ENCODE measurements at regions not wholly inside any gene's neighbourhood (a gene's known extent, or its start where the extent isn't known, plus 50 kb on each side); places are given as distances from the start of the nearest gene placed in this dataset.
A peak's percentile ranks its signal among the peaks of the same experiment; 100 is the strongest.

DNA sequence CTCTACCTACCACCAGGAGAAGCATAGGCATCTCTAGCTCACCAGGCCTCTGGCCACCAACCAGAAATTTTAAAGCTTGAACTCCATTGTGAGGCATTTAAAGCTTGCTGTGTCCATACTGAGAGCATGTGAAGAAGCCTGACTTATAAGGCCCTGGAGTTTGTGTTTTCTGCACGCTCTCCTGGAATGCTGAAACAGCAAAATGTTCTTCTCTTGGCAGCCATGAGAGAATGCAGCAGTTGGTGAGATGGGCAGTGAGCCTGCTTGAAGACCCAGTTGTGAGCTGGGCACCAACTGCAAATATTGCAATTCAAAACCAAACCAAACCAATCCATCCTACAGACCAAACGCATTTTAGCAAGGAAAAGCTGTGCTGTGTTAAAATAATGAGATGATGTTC is 170.0 kb upstream of the IVNS1ABP start:
- no peaks in the 10 kb centered on the region for H3K9me3 ChIP-seq (ENCODE audit: control insufficient read depth in 5 of 5, low read length in 5 of 5)
- no peak overlapping the region for H3K9ac ChIP-seq (ENCODE audit: low read length in 5 of 5)
- H3K4me1 ChIP-seq (ENCODE audit: control insufficient read depth in 5 of 5, insufficient read depth in 5 of 5, low read length in 5 of 5): peaks cover 6 to 21% (median 11%) of the 10 kb centered on the region in 5 donors
- H3K36me3 ChIP-seq (ENCODE audit: control insufficient read depth in 5 of 5, insufficient read depth in 5 of 5, low read length in 5 of 5): no peaks in the 10 kb centered on the region
- H3K27ac ChIP-seq (ENCODE audit: low read depth, low read length): no peak overlapping the region
- H3K27me3 ChIP-seq (ENCODE audit: control insufficient read depth in 5 of 5, insufficient read depth in 4 of 5, low read length in 5 of 5): no peaks in the 10 kb centered on the region
- H3K4me3 ChIP-seq (ENCODE audit: low read depth in 1 of 5, low read length in 5 of 5): no peak overlapping the region

DNA sequence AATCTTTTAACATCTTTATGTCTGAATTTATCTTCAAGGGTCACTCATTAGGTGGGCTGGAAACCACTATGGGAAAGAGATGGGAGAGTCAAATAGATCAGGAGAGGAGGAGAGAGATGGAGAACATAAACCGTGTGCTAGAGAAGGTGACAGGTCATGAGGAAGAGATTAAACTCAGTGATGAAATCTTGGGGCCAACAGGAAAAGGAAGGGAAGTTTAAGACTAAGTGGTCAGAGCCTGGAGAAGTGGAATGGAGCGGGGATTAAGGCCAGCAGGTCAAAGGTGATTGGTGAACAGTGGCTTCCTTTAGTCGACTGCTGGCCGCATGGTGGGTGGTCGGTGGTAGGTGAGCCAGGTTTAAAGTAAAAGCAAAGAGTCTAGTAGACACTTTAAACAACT is 169.3 kb upstream of the IVNS1ABP start:
- Histone ChIP-seq H3K27ac (ENCODE audit: low read depth, low read length) (no peak overlapping the region), H3K9ac (ENCODE audit: low read length in 5 of 5) (no peak overlapping the region), H3K9me3 (ENCODE audit: control insufficient read depth in 5 of 5, low read length in 5 of 5) (no peaks in the 10 kb centered on the region), H3K27me3 (ENCODE audit: control insufficient read depth in 5 of 5, insufficient read depth in 4 of 5, low read length in 5 of 5) (no peaks in the 10 kb centered on the region), H3K36me3 (ENCODE audit: control insufficient read depth in 5 of 5, insufficient read depth in 5 of 5, low read length in 5 of 5) (no peaks in the 10 kb centered on the region), H3K4me3 (ENCODE audit: low read depth in 1 of 5, low read length in 5 of 5) (no peak overlapping the region), H3K4me1 (ENCODE audit: control insufficient read depth in 5 of 5, insufficient read depth in 5 of 5, low read length in 5 of 5) (peaks cover 6 to 21% (median 11%) of the 10 kb centered on the region in 5 donors)

- H3K9ac ChIP-seq (ENCODE audit: low read length in 5 of 5): no peak overlapping the region
- H3K4me3 ChIP-seq (ENCODE audit: low read depth in 1 of 5, low read length in 5 of 5): no peak overlapping the region
- H3K9me3 ChIP-seq (ENCODE audit: control insufficient read depth in 5 of 5, low read length in 5 of 5): no peaks in the 10 kb centered on the region
- H3K27me3 ChIP-seq (ENCODE audit: control insufficient read depth in 5 of 5, insufficient read depth in 4 of 5, low read length in 5 of 5): no peaks in the 10 kb centered on the region
- peaks cover 6 to 20% (median 9%) of the 10 kb centered on the region in 5 donors for H3K4me1 ChIP-seq (ENCODE audit: control insufficient read depth in 5 of 5, insufficient read depth in 5 of 5, low read length in 5 of 5)
- no peaks in the 10 kb centered on the region for H3K36me3 ChIP-seq (ENCODE audit: control insufficient read depth in 5 of 5, insufficient read depth in 5 of 5, low read length in 5 of 5)
- peak overlapping the region; percentile 32 for H3K27ac ChIP-seq (ENCODE audit: low read depth, low read length)
Measured at GRCh38 chr1:185483664-185484450, 166.8 kb upstream of the IVNS1ABP start.

GRCh38 chr1:185483217-185483616 is 166.2 kb upstream of the IVNS1ABP start:
- H3K9ac ChIP-seq (ENCODE audit: low read length in 5 of 5): no peak overlapping the region
- H3K27ac ChIP-seq (ENCODE audit: low read depth, low read length): no peak overlapping the region
- peaks cover 6 to 15% (median 7%) of the 10 kb centered on the region in 5 donors for H3K4me1 ChIP-seq (ENCODE audit: control insufficient read depth in 5 of 5, insufficient read depth in 5 of 5, low read length in 5 of 5)
- H3K27me3 ChIP-seq (ENCODE audit: control insufficient read depth in 5 of 5, insufficient read depth in 4 of 5, low read length in 5 of 5): no peaks in the 10 kb centered on the region
- H3K9me3 ChIP-seq (ENCODE audit: control insufficient read depth in 5 of 5, low read length in 5 of 5): no peaks in the 10 kb centered on the region
- H3K4me3 ChIP-seq (ENCODE audit: low read depth in 1 of 5, low read length in 5 of 5): no peak overlapping the region
- H3K36me3 ChIP-seq (ENCODE audit: control insufficient read depth in 5 of 5, insufficient read depth in 5 of 5, low read length in 5 of 5): no peaks in the 10 kb centered on the region

DNA sequence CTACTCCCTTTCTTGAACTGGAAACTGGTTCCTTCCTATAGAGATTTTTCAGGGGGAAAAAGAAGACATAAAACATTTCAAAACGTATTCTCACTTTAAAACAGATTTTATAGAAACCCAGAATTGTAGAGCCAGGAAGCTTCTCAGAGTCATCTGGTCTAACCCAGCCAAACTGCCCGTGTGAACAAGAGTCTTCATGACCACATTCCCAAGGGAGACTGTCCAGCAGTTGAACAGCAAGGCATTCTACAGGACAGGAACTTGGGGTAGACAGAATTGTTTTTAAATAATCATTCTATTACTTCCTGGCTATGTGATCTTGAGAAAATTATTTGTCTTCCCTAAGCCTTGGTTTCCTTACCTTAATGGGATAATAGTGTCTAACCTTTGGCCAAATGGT is 163.5 kb upstream of the IVNS1ABP start:
- H3K27ac ChIP-seq (ENCODE audit: low read depth, low read length): no peak overlapping the region
- no peaks in the 10 kb centered on the region for H3K27me3 ChIP-seq (ENCODE audit: control insufficient read depth in 5 of 5, insufficient read depth in 4 of 5, low read length in 5 of 5)
- H3K4me1 ChIP-seq (ENCODE audit: control insufficient read depth in 5 of 5, insufficient read depth in 5 of 5, low read length in 5 of 5): peaks cover 6 to 12% (median 7%) of the 10 kb centered on the region in 5 donors
- no peaks in the 10 kb centered on the region for H3K36me3 ChIP-seq (ENCODE audit: control insufficient read depth in 5 of 5, insufficient read depth in 5 of 5, low read length in 5 of 5)
- H3K9me3 ChIP-seq (ENCODE audit: control insufficient read depth in 5 of 5, low read length in 5 of 5): no peaks in the 10 kb centered on the region
- H3K9ac ChIP-seq (ENCODE audit: low read length in 5 of 5): no peak overlapping the region
- no peak overlapping the region for H3K4me3 ChIP-seq (ENCODE audit: low read depth in 1 of 5, low read length in 5 of 5)

GRCh38 chr1:185479796-185480195 is 162.8 kb upstream of the IVNS1ABP start:
- Histone ChIP-seq H3K36me3 (ENCODE audit: control insufficient read depth in 5 of 5, insufficient read depth in 5 of 5, low read length in 5 of 5) (no peaks in the 10 kb centered on the region), H3K4me1 (ENCODE audit: control insufficient read depth in 5 of 5, insufficient read depth in 5 of 5, low read length in 5 of 5) (peaks cover 6 to 12% (median 7%) of the 10 kb centered on the region in 5 donors), H3K27ac (ENCODE audit: low read depth, low read length) (no peak overlapping the region), H3K27me3 (ENCODE audit: control insufficient read depth in 5 of 5, insufficient read depth in 4 of 5, low read length in 5 of 5) (no peaks in the 10 kb centered on the region), H3K4me3 (ENCODE audit: low read depth in 1 of 5, low read length in 5 of 5) (no peak overlapping the region), H3K9ac (ENCODE audit: low read length in 5 of 5) (no peak overlapping the region), H3K9me3 (ENCODE audit: control insufficient read depth in 5 of 5, low read length in 5 of 5) (no peaks in the 10 kb centered on the region)

GRCh38 chr1:185478877-185479276 is 161.8 kb upstream of the IVNS1ABP start:
- peaks cover 2 to 5% (median 3%) of the 10 kb centered on the region in 5 donors for H3K4me1 ChIP-seq (ENCODE audit: control insufficient read depth in 5 of 5, insufficient read depth in 5 of 5, low read length in 5 of 5)

GRCh38 chr1:185477638-185478580 is 160.9 kb upstream of the IVNS1ABP start:
- Histone ChIP-seq H3K9ac (ENCODE audit: low read length in 5 of 5) (no peak overlapping the region), H3K9me3 (ENCODE audit: control insufficient read depth in 5 of 5, low read length in 5 of 5) (no peaks in the 10 kb centered on the region), H3K27me3 (ENCODE audit: control insufficient read depth in 5 of 5, insufficient read depth in 4 of 5, low read length in 5 of 5) (no peaks in the 10 kb centered on the region), H3K36me3 (ENCODE audit: control insufficient read depth in 5 of 5, insufficient read depth in 5 of 5, low read length in 5 of 5) (no peaks in the 10 kb centered on the region), H3K4me1 (ENCODE audit: control insufficient read depth in 5 of 5, insufficient read depth in 5 of 5, low read length in 5 of 5) (no peaks in the 10 kb centered on the region), H3K4me3 (ENCODE audit: low read depth in 1 of 5, low read length in 5 of 5) (no peak overlapping the region), H3K27ac (ENCODE audit: low read depth, low read length) (no peak overlapping the region)

More at GRCh38 chr1:185478877-185479276, 161.8 kb upstream of the IVNS1ABP start:
- no peaks in the 10 kb centered on the region for H3K36me3 ChIP-seq (ENCODE audit: control insufficient read depth in 5 of 5, insufficient read depth in 5 of 5, low read length in 5 of 5)
- H3K4me3 ChIP-seq (ENCODE audit: low read depth in 1 of 5, low read length in 5 of 5): no peak overlapping the region
- H3K27ac ChIP-seq (ENCODE audit: low read depth, low read length): no peak overlapping the region
- no peak overlapping the region for H3K9ac ChIP-seq (ENCODE audit: low read length in 5 of 5)
- H3K9me3 ChIP-seq (ENCODE audit: control insufficient read depth in 5 of 5, low read length in 5 of 5): no peaks in the 10 kb centered on the region
- H3K27me3 ChIP-seq (ENCODE audit: control insufficient read depth in 5 of 5, insufficient read depth in 4 of 5, low read length in 5 of 5): no peaks in the 10 kb centered on the region

DNA sequence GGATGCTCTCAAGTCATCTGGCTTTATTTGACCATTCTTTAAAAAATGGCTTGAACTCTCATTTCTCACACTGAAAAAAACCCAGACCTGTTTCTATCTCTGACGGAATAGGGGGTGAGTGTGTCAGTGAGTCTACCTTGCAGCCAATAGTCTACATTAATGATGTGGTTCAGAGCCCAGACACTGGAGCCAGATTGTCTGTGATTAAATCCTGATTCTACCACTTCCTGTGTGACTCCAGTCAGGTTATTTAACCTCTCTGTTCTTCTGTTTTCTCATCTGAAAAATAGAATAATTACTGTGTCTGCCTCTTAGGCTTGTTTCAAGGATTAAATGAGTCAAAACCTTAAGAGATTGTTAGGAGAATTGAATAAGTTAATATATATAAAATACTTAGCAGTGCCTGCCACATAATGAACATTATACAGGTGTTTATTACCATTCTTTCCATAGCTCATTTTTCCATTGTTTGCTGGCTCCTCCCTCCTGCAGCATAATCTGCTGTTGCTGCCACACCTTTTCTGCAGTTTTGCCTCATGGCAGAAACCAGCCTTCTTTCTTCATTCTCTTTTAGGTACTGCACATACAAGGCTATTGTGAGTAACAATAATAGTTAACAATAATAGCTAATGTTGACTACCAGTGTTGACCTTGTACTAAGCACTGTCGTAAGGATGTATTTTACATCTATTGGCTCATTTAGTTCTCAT is 157.6 kb upstream of the IVNS1ABP start:
- Histone ChIP-seq H3K4me3 (ENCODE audit: low read depth in 1 of 5, low read length in 5 of 5) (no peak overlapping the region), H3K27me3 (ENCODE audit: control insufficient read depth in 5 of 5, insufficient read depth in 4 of 5, low read length in 5 of 5) (no peaks in the 10 kb centered on the region), H3K9ac (ENCODE audit: low read length in 5 of 5) (no peak overlapping the region), H3K36me3 (ENCODE audit: control insufficient read depth in 5 of 5, insufficient read depth in 5 of 5, low read length in 5 of 5) (no peaks in the 10 kb centered on the region), H3K4me1 (ENCODE audit: control insufficient read depth in 5 of 5, insufficient read depth in 5 of 5, low read length in 5 of 5) (no peaks in the 10 kb centered on the region), H3K27ac (ENCODE audit: low read depth, low read length) (no peak overlapping the region), H3K9me3 (ENCODE audit: control insufficient read depth in 5 of 5, low read length in 5 of 5) (no peaks in the 10 kb centered on the region)
